HG02763 (cell line): ENCODE measurements at regions not wholly inside any gene's neighbourhood (a gene's known extent, or its start where the extent isn't known, plus 50 kb on each side); places are given as distances from the start of the nearest gene placed in this dataset.

ENCODE experiments used
- ATAC-seq: cut with Tn5 transposase; IDR thresholded peaks from one replicate; pipeline ENCODE4 v1.9.1; 2021; ENCODE audit warnings: mild to moderate bottlenecking, moderate library complexity; ENCODE audit not compliant: unreplicated experiment

DNA sequence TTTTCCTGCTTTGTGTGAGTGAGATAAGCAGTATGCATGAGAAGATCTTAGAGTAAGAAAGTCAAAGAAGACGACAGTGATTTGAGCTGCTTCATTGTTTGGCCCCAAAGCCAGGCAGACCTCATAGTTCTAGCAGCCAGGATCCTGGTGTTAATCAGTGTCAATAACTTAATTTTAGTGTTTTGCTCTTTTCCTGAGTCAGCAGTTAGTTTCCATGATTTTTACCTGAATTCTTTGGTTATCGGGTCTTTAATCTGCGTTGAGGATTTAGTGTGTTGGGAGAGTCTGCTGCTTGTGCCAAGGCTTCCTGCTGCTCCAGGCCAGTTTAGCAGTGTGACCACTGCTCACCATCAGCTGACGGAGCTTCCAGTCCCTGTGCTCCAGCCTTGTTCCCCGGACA is 241.6 kb upstream of the SOX5 start:
- ATAC-seq = no peak

DNA sequence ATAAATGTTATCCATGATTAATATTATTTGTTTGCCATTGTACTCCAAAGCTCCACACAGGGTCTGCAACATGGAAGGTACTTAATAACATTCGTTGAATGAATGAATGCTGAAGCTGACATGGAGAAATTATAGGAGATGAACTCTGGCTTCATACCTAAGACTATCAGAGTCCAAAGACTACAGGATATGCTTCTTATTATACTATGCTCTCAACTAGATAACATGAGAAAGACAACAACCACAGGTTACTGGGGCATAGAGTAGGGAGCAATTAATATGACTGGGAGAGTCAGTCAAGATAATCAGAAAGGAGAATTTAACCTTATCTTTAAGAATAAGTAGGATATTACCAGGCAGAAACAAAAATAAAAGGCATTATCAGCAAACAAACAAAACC is 236.3 kb upstream of the SOX5 start:
- ATAC-seq = no peak

DNA sequence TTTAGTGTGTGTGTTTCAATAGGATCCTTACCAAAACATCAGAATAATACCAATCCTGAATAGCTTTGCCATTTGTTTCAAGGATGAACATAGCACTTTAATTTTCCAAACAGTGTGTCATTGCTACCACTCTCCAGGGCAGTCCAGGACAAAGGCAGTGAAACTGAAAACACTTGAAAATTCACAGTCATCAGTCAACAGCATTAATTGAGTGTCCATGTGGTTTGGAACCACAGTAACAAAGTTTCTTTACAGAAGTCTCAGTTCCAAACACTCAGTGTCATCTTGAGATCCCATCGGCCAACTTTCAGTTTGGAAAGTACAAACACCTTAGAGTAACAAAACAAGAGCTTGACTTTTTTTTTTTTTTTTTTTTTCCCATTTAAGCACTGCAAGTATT is 228.4 kb upstream of the SOX5 start:
- ATAC-seq = peak; percentile 85

DNA sequence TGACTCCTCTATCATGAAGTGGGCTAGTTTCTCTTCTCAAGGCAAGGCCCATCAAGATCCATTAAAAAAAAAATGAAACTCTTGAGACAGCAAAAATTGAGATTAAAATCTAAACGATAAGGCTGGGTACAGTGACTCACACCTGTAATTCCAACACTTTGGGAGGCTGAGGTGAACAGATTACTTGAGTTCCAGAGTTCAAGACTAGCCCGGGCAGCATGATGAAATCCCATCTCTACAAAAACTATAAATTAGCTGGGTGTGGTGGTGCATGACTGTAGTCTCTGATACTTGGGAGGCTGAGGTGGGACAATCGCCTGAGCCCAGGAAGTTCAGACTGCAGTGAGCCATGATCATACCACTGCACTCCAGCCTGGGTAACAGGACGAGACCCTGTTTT is 226.5 kb upstream of the SOX5 start:
- no peak for ATAC-seq

DNA sequence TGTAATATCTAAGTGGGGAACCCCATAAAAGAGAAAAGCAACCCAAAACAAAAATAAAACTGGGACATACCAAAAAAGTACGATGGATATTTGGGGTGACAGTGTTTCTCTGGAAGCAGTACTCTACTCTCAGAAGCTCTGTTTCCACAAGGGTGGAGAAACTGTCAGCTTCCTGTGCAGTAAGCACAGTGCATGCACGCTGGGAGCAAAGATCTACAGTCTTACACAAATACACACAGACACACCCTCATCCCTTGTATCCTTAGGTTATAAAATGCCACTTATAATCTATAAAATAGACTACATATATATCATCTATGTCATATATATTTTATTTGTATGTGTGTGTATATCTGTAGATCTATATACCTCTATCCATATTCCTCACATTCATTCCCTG is 225.8 kb upstream of the SOX5 start:
- no peak for ATAC-seq

DNA sequence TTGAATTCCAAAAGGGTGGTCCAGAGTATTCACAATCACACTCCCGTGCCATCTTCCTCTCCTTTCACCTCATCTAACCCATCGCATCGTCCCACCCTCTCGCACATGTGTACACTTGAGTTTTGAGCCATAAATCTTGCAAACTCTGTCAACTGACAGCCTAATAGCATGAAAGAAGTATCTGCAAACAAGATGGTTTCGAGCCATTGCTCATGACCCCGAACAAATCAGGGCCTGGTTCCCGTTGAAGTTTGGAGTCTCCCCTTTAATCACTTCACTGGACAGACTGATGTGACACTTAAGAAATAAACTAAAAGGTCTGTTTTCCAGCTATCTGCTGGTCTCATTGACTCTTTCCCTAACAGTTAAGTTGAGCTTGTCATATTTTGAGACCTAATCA is 223.6 kb upstream of the SOX5 start:
- ATAC-seq = no peak

DNA sequence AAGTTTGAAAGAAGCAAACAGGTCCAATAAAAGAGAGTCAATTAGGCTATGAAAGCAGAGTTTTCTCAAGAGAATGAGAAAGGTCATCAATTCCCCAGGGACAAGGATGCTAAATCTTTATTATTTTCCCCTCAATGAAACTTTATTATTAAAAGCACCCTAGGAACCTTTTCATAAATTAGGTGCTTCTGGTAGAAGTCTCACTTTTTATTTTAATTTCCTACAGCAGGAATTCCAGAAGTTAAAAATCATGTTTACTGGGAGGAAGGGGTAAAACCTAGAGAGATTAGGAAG is 223.2 kb upstream of the SOX5 start:
- no peak for ATAC-seq

DNA sequence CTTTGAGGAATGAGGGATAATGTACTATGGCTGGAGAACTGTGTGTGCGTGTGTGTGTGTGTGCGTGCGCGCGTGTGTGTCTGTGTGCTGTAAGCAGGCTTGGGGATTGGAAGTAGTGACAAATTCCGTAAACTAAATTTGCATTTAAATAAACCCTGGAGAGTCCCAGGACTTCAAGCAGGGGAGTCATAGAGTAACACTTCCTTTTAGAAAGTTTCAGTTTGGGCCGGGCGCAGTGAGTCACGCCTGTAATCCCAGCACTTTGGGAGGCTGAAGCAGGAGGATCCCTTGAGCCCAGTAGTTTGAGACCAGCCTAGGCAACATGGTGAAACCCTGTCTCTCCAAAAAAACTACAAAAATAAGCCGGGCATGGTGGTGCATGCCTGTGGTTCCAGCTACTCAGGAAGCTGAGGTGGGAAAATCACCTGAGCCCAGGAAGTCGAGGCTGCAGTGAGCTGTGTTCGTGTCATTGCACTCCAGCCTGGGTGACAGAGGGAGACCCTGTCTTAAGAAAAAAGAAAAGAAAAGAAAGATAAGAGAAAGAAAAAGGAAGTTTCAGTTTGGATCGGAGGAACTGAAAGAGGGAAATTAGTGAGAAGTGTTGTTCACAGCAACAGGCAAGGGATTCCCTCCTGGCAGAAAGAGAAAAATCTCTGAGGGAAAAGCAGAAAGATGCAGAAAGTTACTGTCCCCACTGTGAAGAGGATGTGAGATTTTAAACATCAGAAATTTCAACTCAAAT is 222.7 kb upstream of the SOX5 start:
- ATAC-seq = peak; percentile 82

DNA sequence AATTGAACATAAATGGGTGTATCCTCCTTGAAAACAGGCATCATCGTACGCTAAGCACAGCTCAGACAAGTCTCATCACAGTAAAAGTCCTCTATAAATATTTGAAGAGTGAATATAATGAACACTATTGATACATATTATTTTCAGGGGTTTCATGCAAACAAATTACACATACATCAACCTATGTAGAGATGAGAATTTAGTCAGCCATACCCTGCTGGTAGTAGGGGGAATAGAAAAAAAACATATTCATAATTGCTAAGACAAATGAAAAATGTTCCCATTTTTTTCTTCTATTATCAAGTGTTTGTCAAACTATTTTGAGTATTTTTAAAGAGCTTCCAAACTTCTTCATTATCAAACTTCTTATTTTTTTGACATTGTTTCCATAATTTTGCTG is 205.6 kb upstream of the SOX5 start:
- ATAC-seq = no peak

DNA sequence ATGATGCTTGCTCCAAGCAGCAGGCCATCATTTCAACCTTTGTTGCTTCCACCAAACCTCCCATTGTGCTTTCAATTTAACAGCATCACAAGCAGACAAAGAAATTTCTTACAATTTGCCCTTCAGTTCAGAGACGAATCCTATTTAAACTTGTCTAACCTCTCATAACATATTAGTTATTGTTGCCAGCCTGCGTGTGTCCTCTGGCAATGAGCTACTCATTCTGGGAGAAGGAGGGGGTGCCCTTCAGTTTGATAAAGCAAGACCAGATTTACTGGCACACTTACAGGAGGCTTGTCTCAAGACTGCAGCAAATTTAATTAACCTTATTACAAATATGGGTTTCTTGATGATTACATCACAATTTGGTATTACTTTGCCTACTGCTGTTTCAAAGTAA is 203.6 kb upstream of the SOX5 start:
- ATAC-seq = no peak

DNA sequence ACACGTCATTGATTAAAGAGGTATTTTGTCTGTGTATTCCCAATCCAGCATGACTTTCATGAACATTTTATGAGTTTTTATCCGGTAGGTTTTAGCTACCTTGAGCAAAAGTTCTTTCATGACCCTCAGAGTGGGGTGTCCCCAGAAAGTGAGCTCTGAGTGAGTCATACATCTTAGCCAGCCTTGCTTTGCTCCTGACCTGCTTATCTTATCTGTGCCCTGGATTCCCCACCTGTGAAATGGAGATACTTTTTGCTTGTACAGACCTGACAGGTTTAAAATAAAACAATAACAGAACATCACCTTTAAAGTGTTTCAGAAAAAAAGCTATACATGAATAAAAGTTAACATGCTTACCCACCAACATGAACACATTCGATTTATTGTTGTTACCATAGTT is 202.8 kb upstream of the SOX5 start:
- no peak for ATAC-seq

DNA sequence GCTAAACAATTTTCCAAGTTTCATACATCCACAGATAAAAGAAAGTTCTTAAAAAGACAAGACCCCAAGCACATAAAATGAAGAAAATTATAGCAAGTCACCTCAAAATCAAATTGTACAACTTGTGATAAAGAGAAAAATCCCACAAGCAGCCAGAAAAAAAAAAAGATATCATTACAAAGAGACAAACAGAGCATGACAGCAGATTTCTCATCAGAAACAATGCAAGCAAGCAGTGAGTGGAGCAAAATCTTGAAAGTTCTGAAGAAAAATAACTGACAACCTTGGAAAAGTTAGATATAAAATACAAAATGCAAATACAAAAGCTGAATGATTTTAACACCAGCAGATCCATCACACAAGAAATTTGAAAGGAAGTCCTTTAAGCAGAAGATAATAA is 194.5 kb upstream of the SOX5 start:
- no peak for ATAC-seq

DNA sequence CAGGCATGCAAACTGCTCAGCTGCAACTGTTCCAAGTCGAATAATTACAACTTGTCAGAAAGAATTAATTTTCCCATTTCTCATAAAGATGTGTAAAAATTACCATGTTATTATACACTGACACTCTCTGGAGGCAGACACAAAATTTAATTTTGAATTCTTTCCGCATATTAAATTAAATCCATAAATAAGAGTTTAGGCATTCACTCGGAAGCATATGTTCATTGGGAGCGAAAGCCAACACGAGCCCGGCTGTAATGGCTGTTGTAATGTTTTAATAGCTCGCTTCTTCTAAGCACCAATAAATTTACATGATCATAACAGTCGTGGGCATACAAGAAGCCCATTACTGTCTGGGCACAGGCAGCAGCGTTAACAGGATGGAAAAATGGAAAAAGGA is 189.6 kb upstream of the SOX5 start:
- ATAC-seq = no peak

DNA sequence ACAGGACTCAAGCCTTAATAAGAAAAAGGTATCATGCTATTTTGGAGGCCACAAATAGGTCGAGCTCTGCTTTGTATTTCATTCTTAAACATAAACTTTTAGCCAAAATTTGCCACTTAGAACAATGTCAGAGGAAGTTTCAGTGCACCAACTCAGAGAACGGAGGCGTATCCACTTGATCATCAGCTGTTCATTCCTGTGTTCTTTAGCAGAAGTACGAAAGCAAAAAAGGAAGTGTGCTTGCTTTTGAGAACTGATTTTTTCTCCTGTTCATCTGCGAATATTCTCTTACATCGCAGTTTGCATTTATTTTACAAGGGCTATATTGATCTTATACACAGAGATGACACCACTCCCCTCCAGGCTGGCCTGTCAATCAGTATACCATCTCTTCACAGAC is 188.6 kb upstream of the SOX5 start:
- no peak for ATAC-seq

DNA sequence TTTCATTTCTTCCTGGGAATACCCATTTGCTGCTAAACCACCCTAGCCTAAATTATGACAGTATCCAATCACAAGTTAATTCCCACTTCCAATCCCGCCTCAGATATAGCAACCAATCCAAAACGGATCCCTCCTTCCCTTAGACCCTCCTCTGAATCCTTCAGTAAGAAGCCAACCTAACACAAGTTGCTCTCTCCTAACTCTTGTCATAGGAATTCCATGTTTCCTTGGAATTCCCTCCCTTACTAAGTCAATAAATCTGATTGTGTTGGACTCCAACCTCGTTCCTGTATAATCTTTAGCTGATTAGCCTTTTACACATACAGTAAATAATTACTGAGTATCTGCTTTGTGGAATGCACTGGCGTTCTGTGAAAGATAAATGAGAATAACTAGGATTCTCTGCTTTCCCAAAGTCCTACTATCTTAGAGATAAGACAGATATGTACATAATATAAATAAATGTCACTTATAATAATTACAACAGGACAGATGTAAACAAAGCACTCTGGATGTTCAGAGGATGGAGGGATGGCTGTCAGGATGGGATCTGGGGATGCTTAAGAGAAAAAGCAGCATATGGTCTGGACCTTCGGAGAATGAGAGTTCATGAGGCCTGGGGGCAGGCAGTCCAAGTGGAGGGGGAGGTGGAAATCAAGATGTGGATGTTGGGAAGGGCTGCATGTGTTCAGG is 185.8 kb upstream of the SOX5 start:
- no peak for ATAC-seq

DNA sequence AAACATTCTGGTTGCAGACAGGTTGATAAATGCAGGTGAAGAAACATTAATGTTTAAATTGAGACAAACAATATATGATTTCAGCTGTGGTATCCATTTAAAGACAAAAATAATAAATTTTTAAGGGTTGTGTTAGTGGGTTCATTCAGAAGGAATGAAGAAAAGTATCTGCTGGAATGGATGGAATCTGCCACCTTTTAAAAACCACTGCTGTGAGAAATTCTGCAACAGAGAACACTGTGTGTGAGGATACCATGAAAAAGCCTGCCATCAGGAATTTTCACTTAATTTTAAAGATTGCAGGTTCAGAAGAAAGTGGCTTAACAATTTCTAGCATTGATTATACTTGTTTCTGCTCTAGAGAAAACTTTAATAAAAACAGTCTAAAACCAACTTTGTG is 184.6 kb upstream of the SOX5 start:
- ATAC-seq = no peak

DNA sequence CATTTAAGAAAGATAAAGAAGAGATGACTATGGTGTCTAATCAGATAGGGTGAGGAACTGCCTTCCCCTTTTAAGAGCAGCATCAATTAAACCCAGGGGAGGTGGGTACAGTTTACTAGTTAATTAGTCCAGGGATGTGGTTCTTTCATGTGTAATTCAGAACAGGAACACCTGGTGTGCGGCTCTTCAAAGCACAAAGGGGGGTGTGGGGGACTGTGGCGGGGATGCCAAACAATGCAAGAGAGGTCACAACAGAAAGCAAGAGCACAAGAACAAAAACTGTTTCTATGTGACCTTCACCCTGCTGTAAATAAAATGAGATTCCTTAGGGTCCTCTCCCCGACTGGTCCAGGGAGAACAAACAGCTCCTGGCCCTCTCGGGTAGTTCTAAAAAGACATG is 183.9 kb upstream of the SOX5 start:
- no peak for ATAC-seq

DNA sequence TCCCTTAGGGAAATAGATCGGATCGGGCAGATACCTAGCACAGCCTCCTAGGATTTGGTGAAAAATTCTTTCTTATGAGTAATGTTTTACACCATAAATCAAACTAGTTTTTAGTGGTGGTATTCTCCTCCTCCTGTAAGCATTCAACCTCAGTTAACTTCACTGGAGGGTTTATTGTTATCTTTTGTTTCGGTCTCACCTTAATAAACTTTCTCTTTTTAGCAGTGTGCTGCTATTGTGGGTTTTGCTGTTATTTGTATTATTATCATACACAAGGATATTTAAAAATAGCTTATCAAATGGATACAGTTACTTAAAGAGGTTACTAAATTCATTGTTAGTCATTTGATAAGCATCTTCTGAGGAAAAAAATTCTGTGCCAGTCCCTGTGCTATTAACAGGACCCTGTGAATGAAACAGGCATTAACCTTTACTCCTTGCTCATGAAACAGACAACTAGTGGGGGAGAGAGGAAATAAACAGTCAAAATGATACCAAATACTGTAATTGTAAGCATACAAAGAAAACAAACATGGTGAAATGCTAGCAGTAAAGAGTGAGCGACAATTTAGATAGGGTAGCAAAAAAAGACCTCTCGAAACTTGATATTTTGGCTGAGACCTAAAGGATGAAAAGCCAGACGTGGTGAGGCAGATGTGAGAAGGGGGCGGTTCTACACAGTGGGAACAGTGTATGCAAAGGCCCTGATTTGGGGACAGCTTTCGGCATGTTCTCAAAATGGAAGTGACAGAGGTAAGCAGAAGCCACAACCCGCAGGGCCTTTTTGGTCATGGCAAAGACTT is 178.7 kb upstream of the SOX5 start:
- ATAC-seq = peak; percentile 95

DNA sequence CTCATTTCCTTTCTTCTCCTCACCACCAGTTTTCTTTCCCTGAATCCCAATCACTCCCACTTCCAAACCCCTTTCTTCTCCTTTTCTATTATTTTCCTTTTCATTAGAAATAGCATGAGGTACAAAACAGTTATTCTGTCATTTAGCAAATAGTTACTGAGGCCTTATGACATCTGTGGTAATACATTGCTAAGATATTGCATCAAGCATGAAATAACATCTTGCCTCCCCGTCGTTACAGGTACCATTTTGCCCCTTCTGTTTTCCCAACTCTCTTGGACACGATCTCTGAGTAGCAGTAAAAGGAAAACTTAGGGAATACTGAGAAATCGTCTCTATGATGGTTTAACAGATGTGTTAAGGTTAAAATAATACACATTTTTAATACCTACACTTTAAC is 175.8 kb upstream of the SOX5 start:
- ATAC-seq = no peak

DNA sequence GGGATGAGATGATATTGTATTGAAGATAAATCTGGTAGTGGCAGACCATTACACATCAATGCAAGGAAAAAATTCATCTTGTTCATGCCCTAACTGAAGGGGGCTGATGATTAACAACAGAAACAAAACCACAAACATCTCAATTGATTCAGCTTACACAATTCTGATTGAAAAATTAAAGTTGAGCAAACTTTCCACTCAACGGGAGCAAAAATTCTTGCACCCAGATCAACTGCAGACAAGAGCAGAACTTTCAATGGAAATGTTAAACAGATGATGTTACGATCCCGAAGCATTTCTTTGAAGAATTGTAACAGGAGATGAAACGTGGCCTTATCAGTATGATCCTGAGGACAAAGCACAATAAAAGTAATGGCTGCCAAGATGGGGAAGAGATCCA is 172.4 kb upstream of the SOX5 start:
- ATAC-seq = no peak

DNA sequence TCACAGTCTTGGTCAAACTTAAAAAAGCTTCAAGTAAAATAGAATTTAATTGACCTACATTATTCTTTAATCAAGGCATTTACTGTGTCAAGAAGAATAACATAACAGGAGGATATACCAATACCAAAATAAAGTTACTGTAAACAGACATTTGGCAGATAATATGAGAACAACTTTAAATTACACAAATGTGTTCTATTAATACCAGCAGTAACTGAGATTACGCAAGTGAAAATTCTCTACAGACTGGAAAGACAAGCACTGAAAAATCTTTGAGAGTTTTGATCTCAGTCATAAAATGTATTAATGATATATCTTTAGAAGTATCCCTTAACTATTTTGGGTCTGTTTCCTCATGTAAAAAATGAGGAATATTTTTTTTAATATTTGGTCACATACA is 169.2 kb upstream of the SOX5 start:
- no peak for ATAC-seq

DNA sequence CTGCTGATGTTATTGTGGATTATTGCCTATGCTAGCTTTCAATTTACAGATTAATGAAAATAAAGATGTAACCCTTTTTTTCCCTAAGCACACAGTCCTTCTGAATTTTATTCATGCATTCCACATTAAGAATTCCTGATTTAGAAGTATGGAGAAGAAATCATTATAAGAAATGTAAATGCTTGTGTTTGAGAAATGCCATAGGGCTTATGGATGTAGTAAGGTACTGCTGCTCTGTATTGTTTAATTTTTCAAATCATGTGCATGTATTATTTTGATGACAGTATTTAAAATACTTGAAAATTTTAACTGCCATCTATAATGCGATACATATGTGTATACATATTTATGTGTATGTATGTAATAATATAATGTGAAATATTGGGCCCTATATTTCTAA is 167.1 kb upstream of the SOX5 start:
- ATAC-seq = no peak
